ENCODE measurements at regions not wholly inside any gene's neighbourhood (a gene's known extent, or its start where the extent isn't known, plus 50 kb on each side); places are given as distances from the start of the nearest gene placed in this dataset.
"Not testable (repeated sequence)": the region's sequence is repeated elsewhere in the genome, so short reads cannot be mapped to it uniquely, and the experiment has no call there.

- DNase-seq (ENCODE audit: low spot score): no peak
Observed at GRCh38 chr7:94311515-94311914, 83.2 kb upstream of the COL1A2 start.

DNA sequence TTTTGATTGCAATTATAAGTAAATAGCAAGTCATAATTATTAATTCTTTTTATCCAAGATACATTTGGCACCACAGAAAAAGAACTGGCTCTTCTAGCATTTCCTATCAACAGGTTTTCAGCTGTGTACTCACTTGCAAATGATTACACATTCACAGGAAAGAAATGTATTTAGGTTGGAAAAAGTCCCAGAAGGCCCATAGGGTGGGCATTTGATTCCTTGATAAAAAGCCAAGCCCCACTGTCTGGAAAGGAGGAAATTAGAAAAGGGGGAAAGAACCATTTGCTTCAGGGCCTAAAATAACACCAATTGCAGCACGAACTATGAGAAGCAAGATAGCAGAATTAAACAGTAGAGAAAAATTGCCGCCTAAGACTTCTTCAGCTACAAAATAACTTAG is 80.8 kb upstream of the COL1A2 start:
- DNase-seq (ENCODE audit: low spot score): peak; percentile 52

GRCh38 chr7:94314413-94315410 is 80.0 kb upstream of the COL1A2 start:
- DNase-seq (ENCODE audit: low spot score): no peak

GRCh38 chr7:94321138-94321537 is 73.6 kb upstream of the COL1A2 start:
- not testable (repeated sequence) for DNase-seq (ENCODE audit: low spot score)

GRCh38 chr7:94323844-94324243 is 70.9 kb upstream of the COL1A2 start:
- no peak for DNase-seq (ENCODE audit: low spot score)

DNA sequence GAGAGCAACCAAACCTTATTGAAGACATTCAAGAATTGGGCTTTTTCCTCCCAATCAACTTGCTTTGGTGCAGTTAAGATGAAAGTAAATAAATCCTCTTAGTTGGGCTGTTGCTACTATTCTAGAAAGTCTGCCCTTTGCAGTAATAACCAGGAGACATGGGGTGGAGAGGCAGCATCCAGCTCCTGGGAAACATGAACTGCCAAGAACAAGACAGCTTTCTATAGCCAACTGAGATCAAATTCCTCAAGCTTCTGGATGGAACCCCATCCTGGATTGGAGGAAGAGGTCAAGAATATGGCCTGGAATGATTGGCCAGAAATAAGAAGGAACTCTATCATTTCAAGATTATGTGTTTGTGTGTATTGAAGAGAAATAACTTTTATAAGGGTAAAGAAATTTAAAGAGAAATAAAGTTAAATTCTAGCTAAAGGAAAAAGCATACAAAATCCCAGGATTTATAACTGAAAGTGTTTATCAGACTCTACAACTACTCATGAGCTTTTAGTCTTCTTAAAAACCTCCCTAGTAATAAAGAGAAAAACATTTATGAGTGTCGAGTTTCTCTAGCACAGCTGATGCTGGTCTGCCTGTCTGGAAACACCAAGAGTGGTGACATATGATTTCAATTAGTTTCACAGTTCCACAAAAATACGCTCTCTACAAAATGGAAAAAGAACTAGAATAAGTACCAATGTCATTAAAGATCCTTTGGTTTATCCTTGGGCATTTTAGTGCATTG is 70.1 kb upstream of the COL1A2 start:
- peak; percentile 69 for DNase-seq (ENCODE audit: low spot score)

DNA sequence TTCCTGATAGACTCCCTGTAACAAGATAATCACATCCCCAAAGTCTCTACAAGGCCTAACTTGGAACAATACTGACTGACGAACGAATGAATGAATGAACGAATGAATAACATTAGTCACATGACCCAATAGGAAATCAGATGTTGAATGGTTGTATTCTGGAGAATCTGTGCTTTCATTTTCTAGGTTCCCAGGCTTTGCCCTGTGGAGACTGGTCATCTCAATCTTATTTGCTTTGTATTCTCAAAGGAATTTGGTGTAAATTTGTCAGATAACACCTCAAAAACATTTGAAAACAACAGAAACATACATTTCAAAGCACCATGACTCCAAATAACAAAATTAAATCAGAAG is 69.6 kb upstream of the COL1A2 start:
- no peak for DNase-seq (ENCODE audit: low spot score)

DNA sequence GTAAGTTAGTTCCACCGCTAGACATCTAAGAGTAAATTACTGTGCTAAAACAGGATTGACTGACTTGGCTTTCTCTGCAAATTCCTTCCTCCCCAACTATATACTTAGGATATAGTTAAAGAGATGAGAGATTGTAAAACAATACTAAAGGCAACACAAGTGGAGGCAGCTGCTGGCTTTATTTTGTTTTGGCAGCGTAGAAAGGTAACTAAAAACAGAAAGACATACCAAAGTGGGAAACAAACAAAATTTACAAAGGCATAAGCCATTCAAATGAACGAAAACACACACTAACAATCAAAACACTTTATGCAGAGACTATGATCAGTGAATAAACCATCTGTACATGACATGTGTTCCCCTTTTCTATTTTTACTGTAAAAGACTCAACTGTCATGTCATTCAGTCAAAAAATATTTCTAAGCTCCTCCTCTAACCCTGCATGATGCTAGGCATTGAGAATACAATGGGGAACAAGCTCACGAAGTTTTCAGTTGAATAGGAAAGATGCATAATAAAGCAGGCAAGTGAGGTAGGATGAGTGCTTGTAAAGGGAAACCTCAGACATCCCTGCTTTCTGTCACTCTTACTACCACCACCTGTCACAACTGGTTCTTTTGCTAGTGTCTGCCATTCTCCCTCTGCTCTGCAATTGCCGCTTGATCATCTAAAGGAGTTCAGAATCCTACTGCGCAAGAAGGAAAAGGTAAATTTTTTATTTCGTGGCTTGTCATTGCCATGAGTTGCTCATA is 64.2 kb upstream of the COL1A2 start:
- DNase-seq (ENCODE audit: low spot score): no peak

GRCh38 chr7:94332571-94332970 is 62.1 kb upstream of the COL1A2 start:
- no peak for DNase-seq (ENCODE audit: low spot score)

DNA sequence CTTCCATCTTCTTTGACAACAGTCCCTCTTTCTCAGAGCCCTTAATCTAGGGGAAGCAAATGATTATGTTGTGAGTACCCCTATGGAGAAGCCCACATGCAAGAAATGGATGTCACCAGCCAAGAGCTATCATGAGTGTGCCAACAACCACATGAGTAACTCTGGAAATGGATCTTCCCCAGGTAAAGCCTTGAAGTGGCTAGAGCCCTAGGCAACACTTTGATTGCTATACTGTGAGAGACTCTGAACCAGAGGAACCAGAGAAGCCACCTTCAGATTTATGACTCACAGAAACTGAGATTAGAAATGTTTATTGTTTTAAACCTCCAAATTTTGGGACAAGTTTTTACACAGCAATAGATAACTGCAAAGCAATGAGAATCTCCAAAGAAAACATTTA is 60.9 kb upstream of the COL1A2 start:
- no peak for DNase-seq (ENCODE audit: low spot score)

- peak; percentile 46 for DNase-seq (ENCODE audit: low spot score)
Observed at GRCh38 chr7:94335586-94335985, 59.1 kb upstream of the COL1A2 start.

GRCh38 chr7:94336009-94336408 is 58.7 kb upstream of the COL1A2 start:
- DNase-seq (ENCODE audit: low spot score): no peak

DNA sequence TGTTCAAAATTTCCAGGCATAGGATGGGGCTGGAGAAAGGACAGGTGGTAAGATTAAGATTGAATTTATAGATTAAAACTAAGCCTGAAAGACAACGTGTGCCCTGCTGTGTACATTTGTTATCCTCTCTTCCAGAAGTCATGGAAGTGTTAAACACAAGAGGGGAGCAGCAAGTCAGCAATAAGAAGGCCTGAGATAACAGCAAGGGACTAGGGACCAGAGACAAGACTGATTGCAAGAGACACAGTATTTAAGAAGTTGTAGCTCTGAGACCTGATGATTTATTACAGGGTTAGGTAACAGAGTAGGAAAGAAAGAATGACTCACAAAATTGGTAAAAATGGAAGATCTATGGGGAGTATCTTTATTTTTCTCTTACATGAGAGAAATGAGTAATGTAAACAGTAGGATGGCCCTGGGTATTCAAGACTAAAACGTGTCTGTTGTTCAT is 55.7 kb upstream of the COL1A2 start:
- no peak for DNase-seq (ENCODE audit: low spot score)

DNA sequence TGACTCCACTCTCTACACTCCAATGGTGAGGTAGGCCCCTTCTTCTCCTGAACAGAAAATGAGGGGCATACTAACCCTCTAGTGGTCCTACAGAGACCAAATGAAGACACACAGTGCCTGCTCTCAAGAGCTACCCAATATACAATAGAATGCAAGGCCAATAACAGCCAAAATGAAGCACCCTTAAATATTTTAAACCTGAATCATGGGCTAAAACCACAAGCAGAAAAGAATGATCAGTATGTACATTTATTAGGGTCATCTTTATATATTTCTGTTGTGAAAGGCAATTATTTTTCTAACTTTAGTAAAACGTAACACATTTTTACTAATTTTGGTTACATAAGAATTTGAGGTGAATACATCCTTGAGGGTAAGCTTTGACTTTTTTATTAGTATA is 49.9 kb upstream of the COL1A2 start:
- no peak for DNase-seq (ENCODE audit: low spot score)

Data from umbilical cord (tissue), 1 donor.